Panc1 (cell line): ENCODE measurements at regions not wholly inside any gene's neighbourhood (a gene's known extent, or its start where the extent isn't known, plus 50 kb on each side); places are given as distances from the start of the nearest gene placed in this dataset.

Experiments used
- CTCF ChIP-seq: fragments of 450-650 bp; IDR thresholded peaks from 2 replicates; pipeline ENCODE4 v1.5.1; 2017; ENCODE audit warnings: mild to moderate bottlenecking
- REST ChIP-seq, 2 experiments: IDR thresholded peaks; 2 replicates each; pipeline ENCODE4 v1.6.1; 2011 to 2012; ENCODE audit warnings: low read depth in 2 of 2, control low read depth in 1 of 2, low read length in 1 of 2, mild to moderate bottlenecking in 1 of 2, moderate library complexity in 1 of 2; ENCODE audit not compliant: insufficient read depth in 1 of 2

GRCh38 chr10:124184208-124184830 lies 90.9 kb upstream of the CHST15 start:
- no peak for TF ChIP-seq CTCF
- TF ChIP-seq REST (IDR thresholded peaks at IDR 0.05; ENCODE audit: insufficient read depth in 1 of 2, low read depth in 2 of 2, low read length in 1 of 2), result no peak
